H1 (cell line): ENCODE measurements at regions not wholly inside any gene's neighbourhood (a gene's known extent, or its start where the extent isn't known, plus 50 kb on each side); places are given as distances from the start of the nearest gene placed in this dataset.

Source experiments
- CTCF ChIA-PET: fragments of 300-600 bp; sonication (Branson Sonifier 250); formaldehyde crosslinking; loops from one replicate; lab custom pipeline; 2021; ENCODE audit not compliant: partially characterized antibody; lab: Charles Lee
- POLR2A ChIA-PET: fragments of 300-600 bp; sonication (Branson Sonifier 250); formaldehyde crosslinking; loops from one replicate; lab custom pipeline; 2021; ENCODE audit warnings: inconsistent platforms; ENCODE audit not compliant: partially characterized antibody; lab: Charles Lee
- DNase-seq, 2 experiments: peaks; one replicate each; pipeline versions ENCODE4 v3.0.0 to v3.0.0-alpha.2; 2010 to 2022; ENCODE audit warnings: low spot score in 2 of 2, low read depth in 1 of 2, mixed read lengths in 1 of 2
- FAIRE-seq: peaks from 2 replicates; lab custom pipeline; 2011; peaks lifted over from hg19 to GRCh38; lab: Jason Lieb, UNC
- H2AFZ ChIP-seq: 2 replicates; pipeline ENCODE4 v1.8.1; 2012; ENCODE audit warnings: low read length, inconsistent platforms
- H2AK5ac ChIP-seq: 2 replicates; pipeline ENCODE4 v1.6.1; 2013; ENCODE audit warnings: low read depth, low read length
- H2BK120ac ChIP-seq: replicated peaks from 2 replicates; pipeline ENCODE3; 2013; ENCODE audit warnings: low read depth, low read length, inconsistent platforms
- H2BK12ac ChIP-seq: 2 replicates; pipeline ENCODE4 v1.6.1; 2013; ENCODE audit warnings: low read depth, low read length
- H2BK15ac ChIP-seq: 2 replicates; pipeline ENCODE4 v1.6.1; 2013; ENCODE audit warnings: low read length
- H2BK20ac ChIP-seq: 2 replicates; pipeline ENCODE4 v1.6.1; 2013; ENCODE audit warnings: low read length
- H2BK5ac ChIP-seq: 2 replicates; pipeline ENCODE4 v1.6.1; 2013; ENCODE audit warnings: low read depth, low read length
- H3K14ac ChIP-seq: 2 replicates; pipeline ENCODE4 v1.6.1; 2013; ENCODE audit warnings: inconsistent platforms; ENCODE audit not compliant: insufficient read length
- H3K18ac ChIP-seq: 2 replicates; pipeline ENCODE4 v1.6.1; 2013; ENCODE audit warnings: low read length; ENCODE audit errors: extremely low read depth
- H3K23ac ChIP-seq: 2 replicates; pipeline ENCODE4 v1.6.1; 2013; ENCODE audit warnings: inconsistent platforms; ENCODE audit not compliant: insufficient read length
- H3K23me2 ChIP-seq: 2 replicates; pipeline ENCODE4 v1.6.1; 2013; ENCODE audit warnings: low read depth, low read length
- H3K27ac ChIP-seq: 2 replicates; pipeline ENCODE4 v1.6.1; 2011; ENCODE audit warnings: low read depth, low read length, inconsistent platforms
- H3K27me3 ChIP-seq, 4 experiments: replicated peaks in 1 of 4; 1 replicate in 1 of 4; 2 replicates in 3 of 4; pipeline versions ENCODE4 v1.6.1 to v1.8.1; 2011 to 2013; ENCODE audit warnings: low read length in 3 of 4, mild to moderate bottlenecking in 3 of 4, inconsistent platforms in 2 of 4, mixed read lengths in 2 of 4, moderate library complexity in 1 of 4; ENCODE audit not compliant: control insufficient read depth in 3 of 4, insufficient read depth in 3 of 4; ENCODE audit errors: extremely low read depth in 1 of 4
- H3K36me3 ChIP-seq, 4 experiments: 2 replicates each; pipeline versions ENCODE4 v1.6.1 to v1.8.1; 2011 to 2013; ENCODE audit warnings: mild to moderate bottlenecking in 4 of 4, low read length in 3 of 4, moderate library complexity in 2 of 4, control low read depth in 1 of 4, inconsistent platforms in 1 of 4; ENCODE audit not compliant: insufficient read depth in 4 of 4, control insufficient read depth in 2 of 4
- H3K4ac ChIP-seq: replicated peaks from 2 replicates; pipeline ENCODE3; 2013; ENCODE audit warnings: low read length, low read depth, mixed read lengths, inconsistent platforms; ENCODE audit not compliant: insufficient read length
- H3K4me1 ChIP-seq, 4 experiments: replicated peaks in 1 of 4; 1 replicate in 1 of 4; 2 replicates in 3 of 4; pipeline versions ENCODE4 v1.6.1 to v1.8.1; 2011 to 2013; ENCODE audit warnings: low read length in 3 of 4, inconsistent platforms in 2 of 4, mixed read lengths in 1 of 4; ENCODE audit not compliant: insufficient read depth in 4 of 4, control insufficient read depth in 3 of 4
- H3K4me2 ChIP-seq, 2 experiments: 2 replicates each; pipeline versions ENCODE4 v1.6.1 to v1.8.1; 2011 to 2013; ENCODE audit warnings: low read depth in 2 of 2, low read length in 2 of 2, control low read depth in 1 of 2, inconsistent platforms in 1 of 2, mild to moderate bottlenecking in 1 of 2; ENCODE audit not compliant: insufficient read depth in 1 of 2
- H3K4me3 ChIP-seq, 4 experiments: fragments of 200-600, 300-600 bp in 1 of 4; sonication (generic), shearing (Covaris generic), sonication (Bioruptor Twin) in 1 of 4; 2 replicates each; pipeline versions ENCODE4 v1.5.1 to v1.8.1; 2011 to 2016; ENCODE audit warnings: low read length in 4 of 4, low read depth in 3 of 4, control low read depth in 2 of 4, inconsistent platforms in 2 of 4, mild to moderate bottlenecking in 2 of 4, mixed read lengths in 1 of 4, moderate library complexity in 1 of 4; ENCODE audit not compliant: insufficient read depth in 2 of 4; ENCODE audit errors: extremely low read depth in 1 of 4
- H3K56ac ChIP-seq: replicated peaks from 2 replicates; pipeline ENCODE3; 2013; ENCODE audit warnings: low read depth, mild to moderate bottlenecking, mixed read lengths, low read length, inconsistent platforms; ENCODE audit not compliant: insufficient read length
- H3K79me1 ChIP-seq: 2 replicates; pipeline ENCODE4 v1.6.1; 2013; ENCODE audit warnings: low read depth, low read length, control low read depth
- H3K79me2 ChIP-seq, 2 experiments: 2 replicates each; pipeline versions ENCODE4 v1.6.1 to v1.8.1; 2012 to 2013; ENCODE audit warnings: low read length in 2 of 2, mild to moderate bottlenecking in 2 of 2, inconsistent platforms in 1 of 2; ENCODE audit not compliant: insufficient read depth in 2 of 2, control insufficient read depth in 1 of 2
- H3K9ac ChIP-seq, 4 experiments: replicated peaks in 1 of 4; 1 replicate in 1 of 4; 2 replicates in 3 of 4; pipeline versions ENCODE4 v1.6.1 to v1.8.1; 2011 to 2013; ENCODE audit warnings: low read depth in 3 of 4, low read length in 3 of 4, control low read depth in 2 of 4, mild to moderate bottlenecking in 2 of 4, moderate library complexity in 2 of 4, inconsistent platforms in 1 of 4; ENCODE audit errors: extremely low read depth in 1 of 4
- H3K9me3 ChIP-seq, 2 experiments: 2 replicates each; pipeline versions ENCODE4 v1.6.1 to v1.8.1; 2012 to 2013; ENCODE audit warnings: mild to moderate bottlenecking in 2 of 2, moderate library complexity in 2 of 2, control low read depth in 1 of 2, inconsistent platforms in 1 of 2, low read depth in 1 of 2, low read length in 1 of 2, mixed read lengths in 1 of 2; ENCODE audit not compliant: insufficient read depth in 2 of 2
- H4K20me1 ChIP-seq, 2 experiments: replicated peaks in 1 of 2; 2 replicates each; pipeline versions ENCODE3 to v1.8.1; 2011 to 2013; ENCODE audit warnings: inconsistent platforms in 2 of 2, low read length in 2 of 2, mild to moderate bottlenecking in 1 of 2; ENCODE audit not compliant: insufficient read depth in 2 of 2, control insufficient read depth in 1 of 2
- H4K5ac ChIP-seq: 2 replicates; pipeline ENCODE4 v1.6.1; 2013; ENCODE audit warnings: low read length, low read depth, mixed read lengths, inconsistent platforms; ENCODE audit not compliant: insufficient read length
- H4K8ac ChIP-seq: 2 replicates; pipeline ENCODE4 v1.8.0; 2013; ENCODE audit warnings: mild to moderate bottlenecking, moderate library complexity, low read length, inconsistent platforms; ENCODE audit not compliant: insufficient read depth; ENCODE audit errors: extremely low read depth
- H4K91ac ChIP-seq: replicated peaks from 2 replicates; pipeline ENCODE3; 2013; ENCODE audit warnings: low read length, mixed read lengths, inconsistent platforms; ENCODE audit not compliant: insufficient read length
- BACH1 ChIP-seq: IDR thresholded peaks from 2 replicates; pipeline ENCODE4 v1.6.1; 2012; ENCODE audit warnings: low read length, improper control_type of control experiment
- CHD1 ChIP-seq: IDR thresholded peaks from 2 replicates; pipeline ENCODE4 v1.6.1; 2012; ENCODE audit warnings: low read depth, low read length, improper control_type of control experiment
- FOSL1 ChIP-seq: IDR thresholded peaks from 2 replicates; pipeline ENCODE4 v1.6.1; 2011; ENCODE audit warnings: mild to moderate bottlenecking, low read depth, low read length, moderate library complexity; ENCODE audit not compliant: insufficient read depth
- SIX5 ChIP-seq: IDR thresholded peaks from 2 replicates; pipeline ENCODE4 v1.6.1; 2011; ENCODE audit warnings: mild to moderate bottlenecking, low read depth, low read length
- WGBS, 2 experiments: shearing (Covaris generic) in 1 of 2; methylation state at CpG; one replicate each; pipeline versions ENCODE4 v1.1.6 to v1.1.7; 2013 to 2015; ENCODE audit warnings: low lambda C conversion rate in 2 of 2, mixed read lengths in 2 of 2, inconsistent platforms in 1 of 2, low coverage in 1 of 2, missing lambda C conversion rate in 1 of 2; ENCODE audit not compliant: insufficient replicate concordance in 2 of 2, insufficient coverage in 1 of 2, insufficient read length in 1 of 2; ENCODE audit errors: extremely low coverage in 1 of 2, missing lambda C conversion rate in 1 of 2; 5-methylcytosine and 5-hydroxymethylcytosine counted together
- TF ChIP-seq, protein P1 (sequence below): IDR thresholded peaks from 2 replicates; pipeline ENCODE4 v1.6.1; 2011; ENCODE audit warnings: low read depth, mild to moderate bottlenecking, low read length; ENCODE audit not compliant: insufficient read depth

DNA sequence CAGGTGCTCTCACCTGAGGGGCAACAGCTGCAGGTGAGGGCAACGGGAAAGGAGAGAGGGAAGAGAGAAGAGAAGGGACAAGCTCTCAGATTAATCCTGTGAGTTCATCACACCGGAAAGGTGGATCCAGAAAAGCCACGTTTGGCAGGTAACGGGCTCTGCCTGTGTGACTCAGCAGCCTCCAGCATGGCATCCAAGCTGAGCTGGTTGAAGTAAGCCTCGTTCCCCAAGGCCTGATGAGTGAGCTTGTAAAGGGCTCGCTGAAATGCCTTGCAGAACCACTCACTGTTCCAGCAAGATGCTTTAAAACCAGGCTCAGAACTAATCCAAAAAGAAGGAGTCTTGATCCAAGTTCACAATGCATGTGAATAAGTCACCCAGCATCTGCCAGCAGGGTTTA lies 206.9 kb upstream of the TMEM45B start:
- DNase-seq (no peak), FAIRE-seq (no peak)
- no peak overlapping the region for H2BK15ac ChIP-seq
- ChIA-PET POLR2A (no interaction called here), CTCF (interaction anchor here (0.6 to 1.3 kb wide), 4 partner anchors 33 to 170 kb away, joined by 3 read pairs; no protein-coding TSS in a partner anchor)
- no peaks in the 10 kb centered on the region for H3K79me2 ChIP-seq
- 74% methylated on average over 6 of the region's 6 CpGs; no CpG with 5 or more reads in 1 of the 2 experiments for WGBS, 2 experiments
- H3K36me3 ChIP-seq, result no peaks in the 10 kb centered on the region
- TF ChIP-seq SIX5 (no peak), BACH1 (no peak), FOSL1 (no peak), CHD1 (no peak)
- TF ChIP-seq, protein P1, sequence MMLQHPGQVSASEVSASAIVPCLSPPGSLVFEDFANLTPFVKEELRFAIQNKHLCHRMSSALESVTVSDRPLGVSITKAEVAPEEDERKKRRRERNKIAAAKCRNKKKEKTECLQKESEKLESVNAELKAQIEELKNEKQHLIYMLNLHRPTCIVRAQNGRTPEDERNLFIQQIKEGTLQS, result no peak
- H3K23me2 ChIP-seq, result no peaks in the 10 kb centered on the region
- no peak overlapping the region; the same call in 1 of the 2 replicates for H4K8ac ChIP-seq
- no peak overlapping the region for H2BK5ac ChIP-seq
- H3K79me1 ChIP-seq, result no peaks in the 10 kb centered on the region
- no peaks in the 10 kb centered on the region for H3K27me3 ChIP-seq
- no peaks in the 10 kb centered on the region for H4K20me1 ChIP-seq
- no peak overlapping the region for H2AK5ac ChIP-seq
- H3K56ac ChIP-seq, result no peak overlapping the region
- no peak overlapping the region for H2BK20ac ChIP-seq
- no peaks in the 10 kb centered on the region for H3K4me1 ChIP-seq
- H2BK12ac ChIP-seq, result no peak overlapping the region
- no peak overlapping the region for H3K4ac ChIP-seq
- H3K9ac ChIP-seq, result no peak overlapping the region
- H4K91ac ChIP-seq, result no peak overlapping the region
- no peaks in the 10 kb centered on the region for H3K9me3 ChIP-seq
- H3K4me3 ChIP-seq, result no peak overlapping the region
- no peak overlapping the region for H3K14ac ChIP-seq
- no peak overlapping the region for H2BK120ac ChIP-seq
- no peak overlapping the region for H3K27ac ChIP-seq
- H3K23ac ChIP-seq, result no peak overlapping the region
- H3K18ac ChIP-seq, result no peak overlapping the region
- no peak overlapping the region for H3K4me2 ChIP-seq
- H4K5ac ChIP-seq, result no peak overlapping the region
- no peak overlapping the region for H2AFZ ChIP-seq
